ENCODE measurements at regions not wholly inside any gene's neighbourhood (a gene's known extent, or its start where the extent isn't known, plus 50 kb on each side); places are given as distances from the start of the nearest gene placed in this dataset.
"Not testable (repeated sequence)": the region's sequence is repeated elsewhere in the genome, so short reads cannot be mapped to it uniquely, and the experiment has no call there.

GRCh38 chr21:22154579-22155274, 1156.5 kb downstream of the NCAM2 start:
- no peak for DNase-seq (ENCODE audit: low read depth in 2 of 2)

DNA sequence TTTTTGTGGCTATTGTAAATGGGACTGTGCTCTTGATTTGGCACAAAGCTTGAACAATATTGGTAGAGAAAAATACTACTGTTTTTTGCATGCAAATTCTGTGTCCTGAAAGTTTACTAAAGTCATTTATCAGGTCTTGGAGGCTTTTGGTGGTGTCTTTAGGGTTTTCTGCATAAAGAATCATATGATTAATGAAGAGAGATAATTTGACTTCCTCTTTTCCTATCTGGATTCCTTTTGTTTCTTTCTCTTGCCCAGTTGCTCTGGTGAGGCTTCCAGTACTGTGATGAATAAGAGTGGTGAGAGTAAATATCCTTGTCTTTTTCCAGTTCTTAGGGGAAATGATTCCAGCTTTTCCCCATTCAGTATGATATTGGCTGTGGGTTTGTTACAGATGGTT, 1166.7 kb downstream of the NCAM2 start:
- no peak for DNase-seq (ENCODE audit: low read depth in 2 of 2)

- DNase-seq (ENCODE audit: low read depth in 2 of 2) = no peak
Measured at GRCh38 chr21:22174746-22175145, 1176.5 kb downstream of the NCAM2 start.

DNA sequence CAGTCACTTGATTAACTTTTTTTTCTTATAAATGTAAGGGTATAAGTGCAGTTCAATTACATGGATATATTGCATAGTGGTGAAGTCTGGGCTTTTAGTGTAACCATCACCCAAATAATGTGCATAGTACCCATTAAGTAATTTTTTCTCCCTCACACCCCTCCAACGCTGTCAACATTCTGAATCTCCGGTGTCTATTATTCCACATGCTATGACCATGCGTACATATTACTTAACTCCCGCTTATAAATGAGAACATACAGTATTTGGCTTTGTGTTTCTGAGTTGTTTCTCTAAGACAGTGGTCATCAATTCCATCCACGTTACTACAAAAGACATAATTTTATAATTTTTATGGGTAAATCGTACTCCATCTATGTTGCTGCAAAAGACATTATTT, 1191.1 kb downstream of the NCAM2 start:
- DNase-seq (ENCODE audit: low read depth in 2 of 2) = no peak

DNA sequence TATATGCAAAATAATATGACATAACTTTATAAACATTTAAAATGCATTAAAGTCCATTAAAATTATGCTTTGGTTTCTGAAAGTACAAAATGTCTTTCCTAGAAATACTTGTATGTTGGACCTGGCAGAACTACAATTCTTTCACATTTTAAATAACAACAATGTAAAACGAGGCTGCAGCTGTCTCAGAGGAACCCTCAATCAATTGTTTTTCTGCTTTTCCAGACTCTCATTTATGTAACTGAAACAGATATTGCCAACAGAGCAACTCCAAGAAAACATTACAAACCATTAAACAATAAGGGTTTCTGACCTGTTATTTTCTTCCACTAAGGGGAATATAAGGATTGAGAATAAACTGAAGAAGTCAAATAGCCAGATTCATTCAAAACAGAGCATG, 1193.4 kb downstream of the NCAM2 start:
- DNase-seq (ENCODE audit: low read depth in 2 of 2) = no peak

- DNase-seq (ENCODE audit: low read depth in 2 of 2) = no peak
Measured at GRCh38 chr21:22192766-22193165, 1194.6 kb downstream of the NCAM2 start.

- DNase-seq (ENCODE audit: low read depth in 2 of 2) = not testable (repeated sequence)
Measured at GRCh38 chr21:22194986-22195385, 1196.8 kb downstream of the NCAM2 start.

DNA sequence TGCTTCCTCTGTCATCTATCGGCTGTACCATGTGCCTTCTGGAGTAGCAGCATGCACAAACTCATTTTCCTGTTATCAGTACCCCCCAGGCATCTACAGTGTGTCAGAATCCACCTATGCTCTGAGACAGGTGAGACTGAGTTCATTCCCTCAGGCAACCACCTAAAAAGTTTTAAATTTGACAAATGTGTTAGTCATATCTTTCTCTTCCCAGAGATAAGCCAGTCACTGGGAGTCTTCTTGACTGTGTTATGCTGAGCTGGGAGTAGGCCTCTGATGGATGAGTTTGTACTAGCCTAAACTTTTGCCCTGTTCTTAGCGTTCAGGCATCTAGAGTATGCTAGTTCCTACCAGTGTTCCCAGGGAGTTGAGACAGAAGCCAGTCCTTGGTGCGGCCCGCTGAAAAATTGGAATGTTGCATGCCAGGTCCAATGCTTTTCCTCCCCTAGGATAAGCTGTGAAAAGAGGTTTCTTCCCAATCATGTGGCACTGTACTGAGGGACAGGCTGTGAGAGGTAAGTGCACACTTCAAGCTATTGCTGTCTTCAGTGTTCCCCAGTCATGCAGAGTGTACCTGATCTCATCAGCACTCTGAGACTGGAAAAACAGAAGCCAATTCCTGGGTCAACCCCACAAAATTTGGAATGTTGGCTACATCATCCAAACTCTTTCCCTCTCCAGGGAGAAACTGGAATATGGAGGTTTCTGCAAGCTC, 1202.3 kb downstream of the NCAM2 start:
- no peak for DNase-seq (ENCODE audit: low read depth in 2 of 2)

DNA sequence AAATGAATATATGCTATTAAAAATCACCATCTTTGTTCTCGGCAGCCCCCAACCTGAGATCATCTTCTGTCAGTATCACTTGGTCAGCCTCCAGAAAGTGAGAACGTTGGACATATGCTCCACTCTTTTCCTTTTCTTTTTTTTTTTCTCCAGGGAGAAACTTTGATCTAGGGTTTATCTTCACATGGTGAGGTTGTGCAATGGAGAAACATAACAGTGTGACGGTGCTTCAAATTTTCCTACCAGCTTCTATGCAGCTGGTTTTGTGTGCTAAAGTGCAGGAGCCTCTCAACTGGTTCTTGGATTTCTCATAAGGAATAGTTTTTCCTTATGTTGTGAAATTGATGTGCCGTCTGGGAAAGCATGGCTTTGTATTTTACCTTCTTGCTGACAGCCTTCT, 1202.9 kb downstream of the NCAM2 start:
- DNase-seq (ENCODE audit: low read depth in 2 of 2) = no peak

DNA sequence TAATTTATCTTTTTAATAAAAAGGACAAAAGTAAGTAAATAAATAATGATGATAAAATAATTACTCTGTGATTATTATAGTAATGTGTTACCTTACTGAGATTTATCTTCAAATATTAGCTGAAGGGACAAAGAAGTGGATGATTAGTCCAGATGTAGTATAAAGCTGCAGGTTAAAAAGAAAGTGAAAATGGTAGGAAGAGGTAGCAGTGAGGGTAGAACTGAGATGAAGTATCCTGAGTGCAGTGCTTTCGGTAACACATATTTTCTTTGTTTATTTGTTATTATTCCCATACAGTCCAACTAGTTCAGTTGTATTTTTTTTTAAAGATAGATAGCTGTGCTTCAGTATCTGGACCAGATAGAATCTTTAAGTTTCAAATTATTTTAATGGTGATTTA, 1203.5 kb downstream of the NCAM2 start:
- no peak for DNase-seq (ENCODE audit: low read depth in 2 of 2)

DNA sequence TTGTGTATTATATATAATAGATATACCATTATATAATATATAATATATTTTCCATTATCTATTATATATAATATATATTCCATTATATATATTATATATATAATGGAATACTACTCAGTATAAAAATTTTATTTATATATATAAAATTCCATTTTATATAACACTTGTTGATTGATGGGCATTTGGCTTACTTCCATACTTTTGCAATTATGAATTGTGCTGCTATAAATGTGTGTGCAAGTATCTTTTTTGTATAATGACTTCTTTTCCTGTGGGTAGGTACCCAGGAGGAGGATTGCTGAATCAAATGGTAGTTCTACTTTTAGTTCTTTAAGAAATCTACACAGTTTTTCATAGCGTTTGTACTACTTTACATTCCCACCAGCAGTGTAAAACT, 1211.1 kb downstream of the NCAM2 start:
- DNase-seq (ENCODE audit: low read depth in 2 of 2) = no peak

- no peak for DNase-seq (ENCODE audit: low read depth in 2 of 2)
Measured at GRCh38 chr21:22211943-22212342, 1213.7 kb downstream of the NCAM2 start.

GRCh38 chr21:22223385-22223784, 1225.2 kb downstream of the NCAM2 start:
- DNase-seq (ENCODE audit: low read depth in 2 of 2) = no peak

DNA sequence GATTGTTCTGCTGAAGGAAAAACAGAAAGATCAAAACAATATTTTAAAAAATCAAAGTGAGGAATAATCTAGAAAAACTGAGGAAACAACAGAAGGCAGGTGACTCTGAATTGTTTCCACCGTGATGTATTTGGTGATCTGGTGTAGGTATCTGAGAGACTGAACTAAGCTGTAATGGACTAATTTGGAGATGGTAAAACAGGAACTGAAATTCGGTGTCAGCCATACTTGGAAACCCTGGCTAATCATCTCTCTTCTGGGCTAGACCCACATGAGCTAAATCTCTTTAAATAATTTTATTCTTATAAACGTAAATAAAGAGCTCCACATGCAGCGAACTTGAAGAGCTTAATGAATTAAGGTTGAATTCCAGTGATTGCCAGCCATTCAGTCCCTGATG, 1226.1 kb downstream of the NCAM2 start:
- no peak for DNase-seq (ENCODE audit: low read depth in 2 of 2)

GRCh38 chr21:22225299-22225698, 1227.1 kb downstream of the NCAM2 start:
- no peak for DNase-seq (ENCODE audit: low read depth in 2 of 2)

GRCh38 chr21:22231013-22231412, 1232.8 kb downstream of the NCAM2 start:
- no peak for DNase-seq (ENCODE audit: low read depth in 2 of 2)

DNA sequence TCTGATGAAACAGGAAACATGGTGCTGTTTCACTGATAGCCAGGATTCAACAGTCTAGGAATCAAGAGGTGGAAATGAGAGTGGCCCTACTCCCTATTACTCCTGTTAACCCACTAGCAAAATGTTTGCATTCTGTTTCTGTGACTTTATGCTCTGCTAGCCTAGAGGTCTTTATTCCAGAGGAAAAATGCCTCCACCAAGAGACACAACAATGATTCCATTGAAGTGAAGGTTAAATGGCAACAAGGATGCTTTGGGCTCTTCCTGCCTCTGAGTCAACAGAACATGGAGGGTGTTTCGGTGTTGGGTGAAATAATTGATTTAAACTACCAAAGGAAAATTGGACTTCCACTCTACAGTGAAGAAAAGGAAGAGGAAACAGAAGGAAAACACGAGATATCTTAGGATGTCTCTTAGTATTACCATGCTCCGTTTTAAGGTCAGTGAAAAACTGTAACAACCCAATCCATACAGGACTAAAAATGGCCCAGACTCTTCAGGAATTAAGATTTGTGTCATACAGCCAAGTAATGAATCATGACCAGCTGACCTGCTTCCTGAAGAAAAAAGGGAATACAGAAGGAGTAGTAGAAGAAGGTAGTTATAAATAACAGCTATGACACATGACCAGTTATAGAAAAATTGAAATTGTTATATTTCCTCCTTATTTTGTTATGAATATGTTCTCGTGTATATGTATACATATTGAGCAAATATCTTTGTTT, 1237.8 kb downstream of the NCAM2 start:
- no peak for DNase-seq (ENCODE audit: low read depth in 2 of 2)

DNA sequence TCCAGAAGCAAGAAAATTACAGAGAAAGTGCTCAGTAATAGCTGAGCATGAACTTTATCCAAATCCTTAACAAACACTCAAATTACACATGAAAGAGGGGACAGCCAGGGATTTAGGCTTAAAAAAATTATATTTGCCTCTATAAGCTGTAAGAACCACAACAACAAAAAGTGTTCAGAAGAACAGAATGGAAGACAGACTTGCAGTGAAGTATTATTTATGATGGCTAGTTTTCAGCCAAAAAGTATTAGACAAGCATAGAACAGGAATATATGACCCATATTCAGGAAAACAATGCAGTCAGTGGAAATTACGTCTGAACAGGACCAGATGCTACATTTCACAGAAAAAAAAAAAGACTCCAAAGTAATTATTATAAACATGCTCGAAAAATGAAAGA, 1246.3 kb downstream of the NCAM2 start:
- DNase-seq (ENCODE audit: low read depth in 2 of 2) = no peak

DNA sequence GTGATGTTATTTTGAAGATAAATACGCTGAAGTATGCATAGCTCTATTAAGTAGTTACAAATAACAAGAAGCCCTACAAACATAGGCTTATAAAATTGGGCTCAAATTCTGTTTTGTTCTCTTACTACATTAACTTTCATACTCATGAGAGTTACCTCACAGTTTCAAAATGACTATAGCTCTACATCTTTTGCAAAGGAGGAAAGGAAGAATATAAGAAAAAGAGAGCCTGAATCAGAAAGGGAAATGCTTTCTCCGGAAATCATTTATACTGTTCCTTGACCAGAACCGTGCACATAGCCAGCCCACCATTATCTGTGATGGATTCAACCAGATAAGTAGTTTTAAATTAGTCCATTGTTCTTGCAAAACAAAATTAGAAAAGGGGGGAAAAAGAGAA, 1252.1 kb downstream of the NCAM2 start:
- no peak for DNase-seq (ENCODE audit: low read depth in 2 of 2)

DNA sequence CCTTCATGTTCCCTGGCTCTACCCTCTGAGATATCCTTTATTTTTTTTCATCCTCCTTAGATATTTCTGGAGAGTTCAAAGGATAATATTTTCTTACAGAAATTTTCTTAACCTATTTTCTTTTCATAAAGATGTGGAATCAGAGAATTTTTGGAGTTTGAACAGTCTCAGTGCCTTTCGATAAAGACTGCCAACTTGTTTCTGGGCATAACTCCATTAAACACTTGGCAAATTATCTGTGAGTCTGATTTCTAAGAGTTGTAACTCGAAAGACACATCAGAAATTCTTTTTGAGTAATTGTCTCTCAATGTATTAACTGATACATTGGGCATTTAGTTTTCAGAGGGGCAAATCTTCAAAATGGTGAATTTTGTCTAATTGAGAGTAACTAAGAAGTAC, 1255.6 kb downstream of the NCAM2 start:
- DNase-seq (ENCODE audit: low read depth in 2 of 2) = no peak

- DNase-seq (ENCODE audit: low read depth in 2 of 2) = no peak
Measured at GRCh38 chr21:22258821-22259220, 1260.6 kb downstream of the NCAM2 start.

DNA sequence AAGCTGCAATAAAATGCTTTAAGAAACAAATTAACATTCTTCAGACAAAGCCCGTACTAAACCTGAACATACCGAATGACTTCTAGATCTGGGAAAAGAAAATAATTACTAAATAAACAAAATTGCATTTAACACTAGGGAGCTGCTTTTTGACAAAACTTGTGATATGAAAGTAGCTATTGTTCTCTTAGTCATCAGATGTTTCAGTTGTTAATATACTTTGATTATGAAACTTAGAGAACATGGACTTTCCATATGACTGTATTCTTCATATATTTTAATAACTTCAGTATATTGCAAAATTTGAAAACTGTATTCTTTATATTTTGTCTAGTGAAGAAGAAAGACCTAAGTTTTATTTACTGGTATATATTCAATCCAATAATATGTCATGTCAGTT, 1262.1 kb downstream of the NCAM2 start:
- DNase-seq (ENCODE audit: low read depth in 2 of 2) = no peak

DNA sequence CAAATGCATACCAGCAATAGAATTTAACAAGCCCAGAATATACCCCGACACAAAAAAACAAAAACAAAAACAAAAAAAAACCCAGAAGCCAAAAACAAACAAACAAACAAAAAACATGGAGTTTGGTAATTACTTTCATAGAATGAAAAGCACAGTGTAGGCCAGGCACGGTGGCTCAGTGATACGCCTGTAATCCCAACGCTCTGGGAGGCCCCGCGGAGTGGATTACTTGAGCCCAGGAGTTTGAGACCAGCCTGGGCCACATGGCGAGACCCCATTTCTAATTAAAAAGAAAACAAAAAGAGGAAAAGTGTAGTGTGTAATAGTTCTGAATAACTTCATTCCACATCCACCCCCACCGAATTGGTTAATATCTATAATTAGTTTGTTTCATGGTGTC, 1265.7 kb downstream of the NCAM2 start:
- DNase-seq (ENCODE audit: low read depth in 2 of 2) = no peak

All from stimulated activated CD4-positive, alpha-beta T cell treated with anti-CD3 and anti-CD28 coated beads, Interleukin-12 subunit alpha, Interleukin-12 subunit beta, amount 100 ng/mL, for 24 hours (primary cell).